Karpas-422 (cell line): ENCODE measurements at regions not wholly inside any gene's neighbourhood (a gene's known extent, or its start where the extent isn't known, plus 50 kb on each side); places are given as distances from the start of the nearest gene placed in this dataset.

Source experiments
- DNase-seq: peaks from one replicate; pipeline ENCODE4 v3.0.0-alpha.2; 2015
- H2AFZ ChIP-seq: fragments of 200-600 bp; sonication (generic); 2 replicates; pipeline ENCODE4 v1.6.1; 2014; ENCODE audit warnings: antibody characterized with exemption, low read length, mixed read lengths
- H3K27ac ChIP-seq: fragments of 200-600 bp; sonication (generic); 2 replicates; pipeline ENCODE4 v1.5.1; 2014; ENCODE audit warnings: mild to moderate bottlenecking, low read length, moderate library complexity
- H3K27me3 ChIP-seq: fragments of 200-600 bp; sonication (generic); 2 replicates; pipeline ENCODE4 v1.6.1; 2014; ENCODE audit warnings: low read length, mixed read lengths
- H3K36me3 ChIP-seq: fragments of 200-600 bp; sonication (generic); 2 replicates; pipeline ENCODE4 v1.6.1; 2014; ENCODE audit warnings: low read length, mixed read lengths; ENCODE audit not compliant: insufficient read depth
- H3K4me1 ChIP-seq: fragments of 200-600 bp; sonication (generic); 2 replicates; pipeline ENCODE4 v1.6.1; 2014; ENCODE audit warnings: mild to moderate bottlenecking, low read length, mixed read lengths
- H3K4me2 ChIP-seq: fragments of 200-600 bp; sonication (generic); 2 replicates; pipeline ENCODE4 v1.6.1; 2014; ENCODE audit warnings: low read length, low read depth, mild to moderate bottlenecking; ENCODE audit not compliant: poor library complexity, severe bottlenecking
- H3K4me3 ChIP-seq: fragments of 200-600 bp; sonication (generic); 2 replicates; pipeline ENCODE4 v1.5.1; 2014; ENCODE audit warnings: mild to moderate bottlenecking, antibody characterized with exemption, low read length, mixed read lengths
- H3K79me2 ChIP-seq: fragments of 200-600 bp; sonication (generic); 2 replicates; pipeline ENCODE4 v1.6.1; 2014; ENCODE audit warnings: mild to moderate bottlenecking, low read length, mixed read lengths
- H3K9ac ChIP-seq: fragments of 200-600 bp; sonication (generic); 2 replicates; pipeline ENCODE4 v1.6.0; 2014; ENCODE audit warnings: low read length
- H3K9me2 ChIP-seq: fragments of 200-600 bp; sonication (generic), shearing (Covaris generic); replicated peaks from 2 replicates; pipeline ENCODE4 v1.6.0; 2014; ENCODE audit warnings: mild to moderate bottlenecking, low read length, moderate library complexity; ENCODE audit not compliant: insufficient read depth
- H3K9me3 ChIP-seq: fragments of 300-700, 200-600 bp; sonication (generic); 2 replicates; pipeline ENCODE4 v1.6.1; 2014; ENCODE audit warnings: low read length, mixed read lengths
- H4K20me1 ChIP-seq: fragments of 200-600 bp; sonication (generic); 2 replicates; pipeline ENCODE4 v1.6.1; 2014; ENCODE audit warnings: mild to moderate bottlenecking, antibody characterized with exemption, low read length, low read depth; ENCODE audit not compliant: insufficient read depth

DNA sequence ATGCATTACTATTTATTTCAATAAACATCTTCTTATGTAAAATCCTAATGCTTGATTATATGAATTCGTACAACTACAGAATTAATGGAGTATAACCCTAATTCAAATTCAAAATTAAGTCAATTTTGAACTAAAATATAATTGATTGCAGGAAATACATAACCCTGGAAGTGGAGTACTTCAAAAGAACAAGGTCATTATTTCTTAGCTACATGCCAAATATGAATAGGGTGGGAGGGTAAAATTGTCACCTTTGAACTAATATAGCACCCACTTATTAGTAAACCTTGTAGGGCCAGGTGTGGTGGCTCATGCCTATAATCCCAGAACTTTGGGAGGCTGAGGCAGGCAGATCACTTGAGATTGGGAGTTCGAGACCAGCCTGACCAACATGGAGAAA lies 895.4 kb upstream of the ACVR2A start:
- H3K9me3 ChIP-seq = no peaks in the 10 kb centered on the region
- H2AFZ ChIP-seq = no peak overlapping the region
- H4K20me1 ChIP-seq = no peaks in the 10 kb centered on the region
- H3K4me3 ChIP-seq = no peak overlapping the region
- no peak overlapping the region for H3K9ac ChIP-seq
- no peaks in the 10 kb centered on the region for H3K36me3 ChIP-seq
- H3K4me2 ChIP-seq = no peak overlapping the region
- no peak for DNase-seq
- H3K9me2 ChIP-seq = no peaks in the 10 kb centered on the region
- no peaks in the 10 kb centered on the region for H3K79me2 ChIP-seq
- peaks cover 3% of the 10 kb centered on the region for H3K4me1 ChIP-seq
- H3K27ac ChIP-seq = no peak overlapping the region
- no peaks in the 10 kb centered on the region for H3K27me3 ChIP-seq

- Histone ChIP-seq H3K9me3 (no peaks in the 10 kb centered on the region), H3K9me2 (no peaks in the 10 kb centered on the region; the same call in 1 of the 2 replicates), H3K79me2 (no peaks in the 10 kb centered on the region), H2AFZ (no peak overlapping the region), H3K27me3 (no peaks in the 10 kb centered on the region), H3K4me3 (no peak overlapping the region), H3K4me1 (peaks cover 3% of the 10 kb centered on the region), H4K20me1 (no peaks in the 10 kb centered on the region), H3K4me2 (no peak overlapping the region), H3K27ac (no peak overlapping the region), H3K9ac (no peak overlapping the region), H3K36me3 (no peaks in the 10 kb centered on the region)
- no peak for DNase-seq
Observed at GRCh38 chr2:146944601-146945000, 900.2 kb upstream of the ACVR2A start.

DNA sequence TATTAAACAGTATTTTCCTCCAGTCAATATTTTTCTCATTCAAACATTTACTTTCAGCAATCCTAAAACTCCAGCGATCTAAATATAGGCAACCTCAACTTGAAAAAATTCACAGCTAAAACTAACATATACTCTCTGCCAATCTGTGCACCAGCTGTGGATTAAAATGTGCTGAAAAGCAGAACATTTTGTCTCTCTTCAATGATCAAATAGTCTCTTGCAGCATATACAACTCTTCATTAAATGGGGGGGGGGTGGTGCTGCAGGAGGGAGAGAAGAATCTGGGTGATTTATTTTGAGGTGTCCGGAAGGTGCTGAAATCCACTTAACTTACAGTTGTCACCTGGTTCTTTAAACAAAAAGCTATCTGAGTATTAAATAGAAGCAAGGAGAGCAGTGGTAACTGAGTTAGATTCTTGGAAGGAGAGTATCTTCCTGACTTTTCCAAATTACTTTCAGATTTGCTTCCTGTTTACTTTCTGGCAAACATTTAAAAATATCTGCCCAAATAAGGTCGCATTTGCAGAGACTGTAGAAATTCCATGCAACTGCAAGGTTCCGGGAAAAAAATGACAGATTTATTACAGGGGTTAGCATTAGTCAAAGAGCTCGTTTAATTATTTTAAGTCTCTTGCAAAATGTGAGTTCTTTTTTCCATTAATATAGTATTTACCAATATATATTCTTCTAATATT lies 904.7 kb upstream of the ACVR2A start:
- no peak overlapping the region for H3K4me2 ChIP-seq

DNA sequence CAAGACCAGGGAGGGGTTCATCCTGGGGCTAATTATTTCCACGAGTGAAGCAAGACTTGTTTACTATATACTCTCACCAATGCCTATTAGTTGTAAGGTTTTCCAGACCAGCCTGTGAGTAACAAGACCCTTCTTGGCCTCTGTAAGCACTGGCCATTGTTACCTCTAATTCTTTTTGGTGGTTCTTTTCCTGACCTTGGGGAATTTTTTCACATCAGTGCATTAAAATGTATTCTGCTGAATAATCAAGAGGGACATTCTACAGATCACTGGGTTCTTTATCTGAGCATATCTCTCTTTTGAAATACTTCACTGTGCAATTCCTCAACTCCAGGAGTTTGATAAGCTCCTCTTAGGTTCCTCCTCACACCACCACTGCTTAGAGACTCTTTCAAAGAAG lies 909.9 kb upstream of the ACVR2A start:
- H3K4me1 ChIP-seq = no peaks in the 10 kb centered on the region
- no peaks in the 10 kb centered on the region for H4K20me1 ChIP-seq
- no peaks in the 10 kb centered on the region; the same call in 1 of the 2 replicates for H3K9me2 ChIP-seq
- H3K79me2 ChIP-seq = no peaks in the 10 kb centered on the region
- H3K4me3 ChIP-seq = no peak overlapping the region
- H3K4me2 ChIP-seq = no peak overlapping the region
- DNase-seq = no peak
- no peaks in the 10 kb centered on the region for H3K9me3 ChIP-seq
- H3K36me3 ChIP-seq = no peaks in the 10 kb centered on the region
- no peak overlapping the region for H3K9ac ChIP-seq
- H3K27ac ChIP-seq = no peak overlapping the region
- no peak overlapping the region for H2AFZ ChIP-seq
- no peaks in the 10 kb centered on the region for H3K27me3 ChIP-seq

More for the DNA sequence above, 904.7 kb upstream of the ACVR2A start:
- H3K9ac ChIP-seq = no peak overlapping the region
- H3K27me3 ChIP-seq = no peaks in the 10 kb centered on the region
- H4K20me1 ChIP-seq = no peaks in the 10 kb centered on the region
- H3K9me3 ChIP-seq = no peaks in the 10 kb centered on the region
- H3K4me1 ChIP-seq = peaks cover 2% of the 10 kb centered on the region
- no peak overlapping the region for H3K4me3 ChIP-seq
- no peaks in the 10 kb centered on the region; the same call in 1 of the 2 replicates for H3K9me2 ChIP-seq
- H3K79me2 ChIP-seq = no peaks in the 10 kb centered on the region
- no peak overlapping the region for H2AFZ ChIP-seq
- DNase-seq = no peak
- no peak overlapping the region for H3K27ac ChIP-seq
- no peaks in the 10 kb centered on the region for H3K36me3 ChIP-seq

DNA sequence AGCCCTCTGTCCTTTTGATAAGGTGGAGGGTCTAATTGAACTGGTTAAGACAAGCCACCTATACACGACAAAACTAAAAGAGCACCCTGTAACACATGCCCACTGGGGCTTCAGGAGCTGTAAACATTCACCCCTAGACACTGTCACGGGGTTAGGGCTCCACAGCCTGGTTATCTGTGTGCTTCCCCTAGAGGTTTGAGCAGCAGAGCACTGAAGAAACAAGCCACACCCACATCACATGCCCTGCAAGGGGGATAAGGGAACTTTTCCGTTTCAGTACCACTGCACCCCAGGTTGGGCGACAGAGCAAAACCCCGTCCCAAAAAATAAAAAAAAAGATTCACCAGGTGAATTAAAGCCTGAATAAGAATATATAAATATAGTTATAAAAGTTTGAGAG lies 913.7 kb upstream of the ACVR2A start:
- H3K9me3 ChIP-seq = no peaks in the 10 kb centered on the region
- H3K36me3 ChIP-seq = no peaks in the 10 kb centered on the region
- no peaks in the 10 kb centered on the region for H3K4me1 ChIP-seq
- no peak overlapping the region for H3K9ac ChIP-seq
- H2AFZ ChIP-seq = no peak overlapping the region
- no peak overlapping the region for H3K4me3 ChIP-seq
- peak; percentile 42 for DNase-seq
- no peak overlapping the region for H3K27ac ChIP-seq
- no peaks in the 10 kb centered on the region for H3K79me2 ChIP-seq
- no peaks in the 10 kb centered on the region for H4K20me1 ChIP-seq
- no peaks in the 10 kb centered on the region for H3K27me3 ChIP-seq
- no peaks in the 10 kb centered on the region for H3K9me2 ChIP-seq
- no peak overlapping the region for H3K4me2 ChIP-seq

DNA sequence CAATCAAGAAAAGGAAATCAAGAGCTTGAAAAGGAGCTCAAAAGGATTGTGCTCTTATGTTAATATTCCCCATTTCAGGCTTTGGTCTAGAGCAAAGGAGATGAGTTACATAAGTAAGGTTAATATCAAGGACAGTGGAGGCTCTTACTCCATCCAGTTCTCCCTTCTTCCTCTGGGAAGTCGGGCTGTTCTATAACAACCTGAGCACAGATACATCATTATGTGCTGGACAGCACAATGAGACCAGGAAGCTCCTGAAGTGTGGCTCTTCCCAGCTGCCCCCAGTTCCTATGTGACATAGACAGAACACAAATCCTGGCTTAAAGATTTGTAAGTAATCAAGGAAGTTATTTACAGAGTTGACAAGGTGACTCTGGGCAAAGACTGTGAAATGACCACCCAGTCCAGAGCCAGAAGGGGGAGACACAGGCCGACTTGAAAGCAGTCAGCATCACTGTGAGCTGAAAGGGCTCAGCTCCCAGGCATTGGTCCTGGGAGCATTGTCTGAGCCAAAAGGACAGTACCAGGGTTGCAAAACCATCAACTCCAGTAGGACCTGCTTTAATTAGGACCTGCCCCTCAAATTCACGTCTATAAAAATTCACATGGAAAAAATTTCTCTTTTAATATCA lies 917.6 kb upstream of the ACVR2A start:
- H2AFZ ChIP-seq = no peak overlapping the region
- no peaks in the 10 kb centered on the region for H3K9me2 ChIP-seq
- H4K20me1 ChIP-seq = no peaks in the 10 kb centered on the region
- no peaks in the 10 kb centered on the region for H3K36me3 ChIP-seq
- no peak overlapping the region for H3K4me2 ChIP-seq
- no peak overlapping the region for H3K9ac ChIP-seq
- H3K27ac ChIP-seq = no peak overlapping the region
- no peaks in the 10 kb centered on the region for H3K9me3 ChIP-seq
- DNase-seq = peak; percentile 47
- H3K79me2 ChIP-seq = no peaks in the 10 kb centered on the region
- no peaks in the 10 kb centered on the region for H3K27me3 ChIP-seq
- no peaks in the 10 kb centered on the region for H3K4me1 ChIP-seq
- no peak overlapping the region for H3K4me3 ChIP-seq

DNA sequence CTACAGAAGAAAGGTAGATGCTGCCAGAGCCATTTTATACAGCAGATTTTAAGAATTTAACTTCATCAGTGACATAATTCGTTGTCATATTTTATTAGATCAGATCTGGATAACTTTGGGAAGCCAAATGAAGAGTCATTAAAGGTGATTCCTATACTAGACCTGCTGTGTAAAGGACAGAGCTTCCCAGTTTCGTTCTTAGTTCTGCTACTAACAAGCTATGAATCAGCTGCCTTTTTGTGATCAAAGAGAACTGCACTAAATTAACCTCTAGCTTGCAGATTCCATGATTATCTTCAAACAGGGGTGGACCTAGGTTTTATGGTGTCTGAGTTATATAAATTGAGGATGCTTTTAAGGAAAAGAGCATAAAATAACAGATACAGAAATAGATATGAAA lies 926.5 kb upstream of the ACVR2A start:
- Histone ChIP-seq H3K4me3 (no peak overlapping the region), H3K9ac (no peak overlapping the region), H2AFZ (no peak overlapping the region), H3K27ac (no peak overlapping the region), H3K4me1 (no peaks in the 10 kb centered on the region), H3K9me3 (no peaks in the 10 kb centered on the region), H3K4me2 (no peak overlapping the region), H3K9me2 (no peaks in the 10 kb centered on the region), H3K36me3 (no peaks in the 10 kb centered on the region), H4K20me1 (no peaks in the 10 kb centered on the region), H3K27me3 (no peaks in the 10 kb centered on the region), H3K79me2 (no peaks in the 10 kb centered on the region)
- no peak for DNase-seq

- H3K9ac ChIP-seq = no peak overlapping the region
- no peaks in the 10 kb centered on the region for H4K20me1 ChIP-seq
- no peaks in the 10 kb centered on the region for H3K9me2 ChIP-seq
- DNase-seq = no peak
- no peak overlapping the region for H3K27ac ChIP-seq
- H3K27me3 ChIP-seq = no peaks in the 10 kb centered on the region
- H3K79me2 ChIP-seq = no peaks in the 10 kb centered on the region
- no peaks in the 10 kb centered on the region for H3K4me1 ChIP-seq
- H3K9me3 ChIP-seq = no peaks in the 10 kb centered on the region
- H2AFZ ChIP-seq = no peak overlapping the region
- H3K4me2 ChIP-seq = no peak overlapping the region
- H3K4me3 ChIP-seq = no peak overlapping the region
- no peaks in the 10 kb centered on the region for H3K36me3 ChIP-seq
Observed at GRCh38 chr2:146917431-146918042, 927.3 kb upstream of the ACVR2A start.
